Renal cortical epithelial cell (primary cell): ENCODE measurements at regions not wholly inside any gene's neighbourhood (a gene's known extent, or its start where the extent isn't known, plus 50 kb on each side); places are given as distances from the start of the nearest gene placed in this dataset.

Experiments used
- DNase-seq: peaks from one replicate; pipeline ENCODE4 v3.0.0-alpha.2; 2011; ENCODE audit warnings: low read depth

- DNase-seq, result no peak
Observed at GRCh38 chr2:106941372-106941993, 55.5 kb upstream of the ST6GAL2 start.

- no peak for DNase-seq
Observed at GRCh38 chr2:106943468-106944200, 57.7 kb upstream of the ST6GAL2 start.

- DNase-seq, result no peak
Observed at GRCh38 chr2:106944215-106944614, 58.2 kb upstream of the ST6GAL2 start.

- DNase-seq, result no peak
Observed at GRCh38 chr2:106948540-106948939, 62.6 kb upstream of the ST6GAL2 start.

- DNase-seq, result no peak
Observed at GRCh38 chr2:106953236-106953635, 67.3 kb upstream of the ST6GAL2 start.

GRCh38 chr2:106953779-106954178 lies 67.8 kb upstream of the ST6GAL2 start:
- no peak for DNase-seq

GRCh38 chr2:106954304-106954703 lies 68.3 kb upstream of the ST6GAL2 start:
- DNase-seq, result no peak

- DNase-seq, result no peak
Observed at GRCh38 chr2:106956416-106956815, 70.4 kb upstream of the ST6GAL2 start.

- DNase-seq, result no peak
Observed at GRCh38 chr2:106956879-106957278, 70.9 kb upstream of the ST6GAL2 start.

GRCh38 chr2:106959975-106960682 lies 74.2 kb upstream of the ST6GAL2 start:
- no peak for DNase-seq

- no peak for DNase-seq
Observed at GRCh38 chr2:106960683-106961161, 74.8 kb upstream of the ST6GAL2 start.

- no peak for DNase-seq
Observed at GRCh38 chr2:106961328-106961727, 75.4 kb upstream of the ST6GAL2 start.

- no peak for DNase-seq
Observed at GRCh38 chr2:106963156-106963555, 77.2 kb upstream of the ST6GAL2 start.

- no peak for DNase-seq
Observed at GRCh38 chr2:106963893-106964292, 77.9 kb upstream of the ST6GAL2 start.

- no peak for DNase-seq
Observed at GRCh38 chr2:106965611-106966010, 79.6 kb upstream of the ST6GAL2 start.

- DNase-seq, result no peak
Observed at GRCh38 chr2:106969777-106970176, 83.8 kb upstream of the ST6GAL2 start.

- DNase-seq, result no peak
Observed at GRCh38 chr2:106970471-106971261, 84.7 kb upstream of the ST6GAL2 start.

- peak; percentile 13 for DNase-seq
Observed at GRCh38 chr2:106972782-106973181, 86.8 kb upstream of the ST6GAL2 start.

- no peak for DNase-seq
Observed at GRCh38 chr2:106974891-106975290, 88.9 kb upstream of the ST6GAL2 start.

- no peak for DNase-seq
Observed at GRCh38 chr2:106975641-106976040, 89.7 kb upstream of the ST6GAL2 start.

GRCh38 chr2:106976548-106976947 lies 90.6 kb upstream of the ST6GAL2 start:
- DNase-seq, result no peak

- DNase-seq, result no peak
Observed at GRCh38 chr2:106977717-106978116, 91.8 kb upstream of the ST6GAL2 start.
